DMS 273 (cell line): ENCODE measurements at regions not wholly inside any gene's neighbourhood (a gene's known extent, or its start where the extent isn't known, plus 50 kb on each side); places are given as distances from the start of the nearest gene placed in this dataset.
"Not testable (repeated sequence)": the region's sequence is repeated elsewhere in the genome, so short reads cannot be mapped to it uniquely, and the experiment has no call there.

Experiments
- DNase-seq: peaks from one replicate; lab custom pipeline; 2025; ENCODE audit not compliant: unreplicated experiment; lab: John Stamatoyannopoulos, UW

- no peak for DNase-seq
Measured at GRCh38 chr6:44037847-44038542, 89.3 kb downstream of the MRPL14 start.

DNA sequence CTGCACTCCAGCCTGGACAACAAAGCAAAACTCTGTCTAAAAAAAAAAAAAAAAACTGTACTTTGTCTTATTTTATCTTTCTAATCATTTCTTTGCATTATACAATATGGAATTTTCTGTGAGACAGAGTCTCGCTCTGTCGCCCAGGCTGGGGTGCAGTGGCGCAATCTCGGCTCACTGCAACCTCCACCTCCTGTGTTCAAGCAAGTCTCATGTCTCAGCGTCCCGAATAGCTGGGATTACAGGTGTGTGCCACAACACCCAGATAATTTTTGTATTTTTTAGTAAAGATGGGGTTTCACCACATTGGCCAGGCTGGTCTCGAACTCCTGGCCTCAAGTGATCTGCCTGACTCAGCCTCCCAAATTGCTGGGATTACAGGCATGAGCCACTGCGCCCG is 90.0 kb downstream of the MRPL14 start:
- DNase-seq, result not testable (repeated sequence)

GRCh38 chr6:44036699-44037101 is 90.6 kb downstream of the MRPL14 start:
- no peak for DNase-seq

GRCh38 chr6:44036196-44036595 is 91.1 kb downstream of the MRPL14 start:
- no peak for DNase-seq

DNA sequence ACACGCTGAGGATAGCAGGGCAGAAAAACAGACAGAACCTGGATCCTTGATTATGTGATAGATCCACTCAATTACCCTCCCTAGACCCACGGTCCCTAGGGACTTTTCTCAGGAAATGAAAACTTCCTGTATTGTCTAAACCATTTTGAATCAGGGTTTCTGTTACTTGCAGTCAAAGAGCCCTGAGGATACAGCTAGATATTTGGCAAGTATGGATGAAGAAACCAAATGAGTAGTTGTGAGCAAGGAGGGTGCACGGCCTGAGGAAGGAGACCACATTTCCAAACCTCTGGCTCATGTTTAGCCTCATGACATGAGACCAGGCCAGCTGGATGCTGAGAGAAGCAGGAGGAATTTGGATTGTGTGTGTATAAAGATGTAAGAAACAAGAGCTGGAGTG is 91.6 kb downstream of the MRPL14 start:
- no peak for DNase-seq

DNA sequence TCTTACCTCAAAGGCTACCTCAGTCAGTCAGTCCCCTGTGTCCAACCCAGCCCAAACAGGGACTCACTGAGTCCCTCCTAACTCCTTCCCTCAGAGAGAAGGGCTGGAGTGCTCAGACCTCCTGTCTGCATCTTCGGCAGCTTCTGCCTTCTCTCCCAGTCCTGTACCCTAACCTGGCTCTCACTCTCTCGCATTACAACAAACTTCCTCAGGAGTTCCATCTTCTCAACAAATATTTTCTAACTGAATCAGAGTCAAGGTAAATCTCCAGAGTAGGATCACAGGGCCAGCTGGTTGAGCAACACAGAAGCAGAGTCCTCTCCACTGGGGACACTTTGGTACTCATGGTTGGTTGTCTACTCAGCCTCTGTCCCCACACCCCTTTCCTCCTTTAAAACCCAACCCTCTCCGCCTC is 92.3 kb downstream of the MRPL14 start:
- no peak for DNase-seq

DNA sequence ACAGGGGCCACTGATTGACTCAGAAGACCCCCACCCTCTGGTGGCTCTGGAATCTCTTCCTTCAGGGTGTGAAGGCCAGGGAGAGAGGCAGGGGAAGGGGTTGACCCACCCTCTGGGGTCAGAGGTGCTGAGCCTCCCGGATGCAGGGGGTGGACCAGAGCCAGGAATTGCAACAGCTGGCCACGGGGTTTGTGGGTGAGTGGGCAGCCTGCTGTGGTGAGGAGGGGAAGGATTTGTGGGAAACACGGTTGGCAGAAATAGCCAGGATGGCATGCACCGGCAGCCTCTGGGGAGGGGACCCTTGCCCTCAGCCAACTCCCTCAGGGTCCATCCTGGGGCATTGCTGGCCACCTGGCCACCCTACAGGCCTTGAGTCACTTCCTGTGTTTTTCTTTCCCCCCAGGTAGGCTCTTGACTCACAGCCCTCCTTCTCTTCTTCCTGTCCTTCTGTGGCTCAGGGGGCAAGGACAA is 92.8 kb downstream of the MRPL14 start:
- no peak for DNase-seq

DNA sequence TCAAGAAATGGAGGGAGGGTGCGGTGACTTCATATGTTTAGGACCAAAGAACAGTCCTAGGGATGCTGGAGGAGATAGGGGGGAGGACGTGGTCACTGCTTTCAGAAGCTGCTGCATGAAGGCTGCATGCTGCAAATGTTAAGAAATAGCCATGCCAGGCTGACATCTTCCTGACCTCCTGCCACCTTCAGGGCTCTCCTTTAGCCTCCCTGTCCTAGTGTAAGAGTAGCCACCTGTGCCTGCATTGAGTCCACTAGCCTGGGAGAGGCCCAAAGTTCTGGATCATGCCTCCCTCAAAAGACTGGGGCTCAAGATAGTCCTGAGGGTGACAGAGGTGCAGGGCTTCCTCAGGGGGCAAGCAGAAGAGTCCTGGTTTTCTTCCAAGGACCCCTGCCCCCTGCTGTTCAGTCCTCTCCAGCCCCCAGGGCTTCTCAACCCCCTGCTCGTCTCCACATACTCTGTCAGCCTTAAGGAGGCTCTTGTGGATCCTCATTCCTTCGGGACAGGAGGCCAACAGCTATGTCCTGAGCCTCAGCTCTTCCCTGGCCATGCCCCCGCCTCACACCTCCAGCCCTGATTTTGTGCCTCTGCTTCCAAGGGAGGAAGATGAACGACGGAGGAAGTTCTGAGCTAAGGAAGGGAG is 96.3 kb downstream of the MRPL14 start:
- DNase-seq, result no peak

DNA sequence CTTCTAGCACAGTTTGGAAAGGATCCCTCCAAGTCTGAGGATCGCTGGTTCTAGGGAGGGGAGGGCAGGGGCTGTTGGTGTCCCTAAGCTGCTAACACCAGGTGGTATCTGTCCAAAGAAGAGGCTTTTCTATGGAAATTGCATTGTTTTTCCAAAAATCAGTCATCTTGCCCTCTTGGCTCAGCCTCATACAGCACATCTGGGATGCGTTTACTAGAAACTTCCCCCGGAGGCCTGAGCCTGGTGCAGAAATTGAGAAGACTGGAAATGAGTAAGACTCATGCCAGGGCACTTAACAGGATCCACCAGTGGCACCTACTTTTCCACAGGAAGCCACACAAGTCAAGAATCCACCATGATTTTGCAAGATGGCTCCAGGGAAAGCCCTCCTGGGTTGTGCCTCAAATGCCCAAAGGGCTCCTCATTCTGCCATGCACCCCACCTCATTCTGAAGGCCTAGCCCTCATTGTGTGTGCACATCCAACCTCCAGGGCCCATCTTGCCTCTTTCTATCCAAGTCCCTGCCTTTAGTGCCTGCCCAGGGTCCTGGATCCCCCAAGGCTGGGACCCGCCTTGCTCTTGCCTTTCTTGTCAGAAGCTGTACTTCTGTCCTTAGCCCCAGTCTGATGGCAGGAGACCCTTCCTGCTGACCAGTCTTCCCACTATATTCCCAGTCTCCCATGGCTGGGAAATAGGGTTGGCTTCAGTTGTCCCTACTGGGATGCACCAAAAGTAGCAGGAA is 97.6 kb downstream of the MRPL14 start:
- no peak for DNase-seq

DNA sequence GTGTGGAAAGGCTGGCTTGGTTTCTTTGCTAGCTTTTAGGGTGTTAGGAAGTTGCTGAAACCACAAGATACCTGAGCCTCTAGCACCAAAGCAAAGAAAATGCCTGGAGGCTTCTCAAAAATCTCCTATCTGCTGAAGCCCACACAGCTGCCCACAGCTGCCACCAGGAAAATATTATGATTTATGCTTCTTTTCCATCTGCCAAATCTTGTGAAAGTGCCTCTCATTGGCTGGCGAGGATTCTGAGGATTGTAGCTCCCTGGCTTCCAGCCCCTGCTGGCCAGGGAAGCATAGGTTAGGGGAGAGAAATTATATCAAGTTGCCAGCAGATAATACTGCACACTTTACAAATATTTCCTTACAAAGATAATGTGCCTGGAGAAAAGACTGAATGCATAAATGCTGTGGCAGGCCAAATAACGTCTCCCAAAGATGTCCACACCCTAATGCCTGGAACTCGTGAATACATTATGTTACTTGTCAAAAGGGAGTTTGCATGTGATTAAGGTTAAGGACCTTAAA is 98.4 kb downstream of the MRPL14 start:
- peak; percentile 80 for DNase-seq

DNA sequence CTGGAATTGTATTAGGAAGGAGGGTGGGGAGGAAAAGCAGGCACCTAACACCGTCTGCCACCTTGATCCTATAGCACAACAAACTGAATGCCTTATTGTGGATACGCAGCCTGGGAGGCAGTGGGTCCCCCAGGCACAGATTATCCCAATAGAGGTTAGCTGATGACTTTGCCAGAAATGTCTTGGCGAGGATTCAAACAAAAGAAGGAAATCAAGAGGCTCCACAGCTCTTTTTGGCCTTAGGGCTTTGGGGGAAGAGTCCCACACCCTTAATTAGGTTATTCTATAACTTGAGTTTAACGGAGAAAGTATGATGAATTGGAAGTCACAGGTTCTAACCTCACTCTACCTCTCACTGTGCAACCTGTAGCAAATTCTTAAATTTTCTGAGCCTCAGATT is 102.0 kb downstream of the MRPL14 start:
- no peak for DNase-seq

DNA sequence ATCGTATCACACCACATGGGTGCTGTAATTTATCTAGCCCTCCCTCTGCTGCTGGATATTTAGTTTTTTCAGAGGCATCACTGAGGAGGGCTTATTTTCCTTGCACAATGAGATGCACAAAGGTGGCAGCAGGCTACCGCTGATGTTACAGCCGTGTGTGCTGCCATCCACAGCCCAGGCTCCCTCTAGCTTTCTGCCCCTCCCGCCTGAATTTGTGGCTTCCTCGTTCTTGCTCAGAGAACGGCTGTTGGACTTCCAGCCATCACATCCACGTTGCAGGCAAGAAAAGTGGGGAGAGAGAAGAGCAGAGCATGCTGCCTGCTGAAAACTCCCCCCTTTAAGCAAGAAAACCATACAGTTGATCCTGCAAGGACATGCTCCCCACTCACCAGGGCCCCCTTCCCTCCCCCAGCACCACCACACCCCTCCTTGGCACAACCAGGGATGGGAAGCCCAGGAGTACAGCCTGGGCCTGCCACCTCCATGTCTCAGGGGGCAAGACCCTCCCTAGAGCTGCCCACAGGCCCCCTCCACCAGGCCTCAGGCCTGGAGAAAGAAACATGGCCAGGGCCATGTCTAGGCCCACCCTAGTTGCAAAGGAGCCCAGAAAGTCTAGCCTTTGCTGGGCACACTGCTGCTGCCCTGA is 102.6 kb downstream of the MRPL14 start:
- DNase-seq, result no peak

DNA sequence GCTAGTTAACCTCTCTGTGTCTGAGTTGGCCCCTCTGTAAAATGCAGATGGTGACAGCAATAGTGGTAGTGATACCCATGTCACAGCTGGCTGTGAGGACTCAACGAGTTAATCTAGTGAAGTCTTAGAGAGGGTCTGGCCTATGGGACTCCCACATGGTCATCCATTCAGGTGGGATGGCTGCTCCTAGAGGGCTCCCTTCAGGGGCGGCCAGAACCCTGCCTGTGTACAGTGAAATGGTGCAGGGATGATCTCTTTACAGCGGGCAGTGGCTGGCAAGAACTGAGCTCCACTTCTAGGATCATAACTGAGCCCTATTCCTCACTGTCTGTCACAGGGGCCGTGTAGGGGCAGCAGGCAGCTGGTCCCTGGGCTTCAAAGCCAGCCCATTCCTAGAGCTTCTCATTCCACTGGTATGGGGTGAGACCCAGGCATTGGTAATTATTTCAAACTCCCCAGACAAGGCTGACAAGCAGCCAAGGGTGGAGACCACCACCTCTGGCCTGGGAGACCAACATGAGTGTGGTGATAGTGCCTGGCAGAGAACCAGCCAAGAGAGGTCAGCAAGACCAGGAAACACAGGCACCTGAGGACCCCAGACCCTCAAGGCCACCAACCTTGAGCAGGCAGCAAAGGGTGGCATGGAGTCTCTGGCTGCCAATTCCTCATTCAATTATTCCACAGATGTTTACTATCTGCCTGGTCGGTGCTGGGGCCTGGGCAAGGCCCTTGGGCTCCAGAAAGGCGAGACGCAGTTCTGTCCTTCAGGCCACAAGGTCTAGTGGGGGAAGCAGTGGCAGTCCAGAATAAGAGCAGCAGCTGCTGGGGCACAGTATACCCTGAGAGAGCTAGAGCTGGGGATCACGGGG is 103.4 kb downstream of the MRPL14 start:
- DNase-seq, result no peak

GRCh38 chr6:44022671-44023352 is 104.4 kb downstream of the MRPL14 start:
- no peak for DNase-seq

DNA sequence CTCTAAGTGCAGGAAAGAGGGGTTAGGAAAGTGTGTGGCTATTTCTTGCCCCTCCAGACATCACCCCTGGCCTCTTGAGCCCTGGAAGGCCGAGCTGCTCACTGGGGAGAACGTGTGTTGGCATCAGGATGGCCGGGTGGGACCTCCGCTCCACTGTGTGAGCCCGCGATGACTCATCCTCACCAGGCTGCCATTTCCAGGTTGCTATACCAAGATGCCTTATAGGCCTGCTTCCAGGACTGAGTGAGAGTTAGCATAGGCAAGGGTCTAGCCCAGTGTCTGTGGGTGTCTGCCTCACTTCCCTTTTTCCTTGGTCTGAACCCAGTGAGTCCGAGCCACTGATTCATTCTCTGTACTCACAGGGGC is 105.0 kb downstream of the MRPL14 start:
- DNase-seq, result no peak

- DNase-seq, result no peak
Measured at GRCh38 chr6:44021589-44022295, 105.5 kb downstream of the MRPL14 start.

DNA sequence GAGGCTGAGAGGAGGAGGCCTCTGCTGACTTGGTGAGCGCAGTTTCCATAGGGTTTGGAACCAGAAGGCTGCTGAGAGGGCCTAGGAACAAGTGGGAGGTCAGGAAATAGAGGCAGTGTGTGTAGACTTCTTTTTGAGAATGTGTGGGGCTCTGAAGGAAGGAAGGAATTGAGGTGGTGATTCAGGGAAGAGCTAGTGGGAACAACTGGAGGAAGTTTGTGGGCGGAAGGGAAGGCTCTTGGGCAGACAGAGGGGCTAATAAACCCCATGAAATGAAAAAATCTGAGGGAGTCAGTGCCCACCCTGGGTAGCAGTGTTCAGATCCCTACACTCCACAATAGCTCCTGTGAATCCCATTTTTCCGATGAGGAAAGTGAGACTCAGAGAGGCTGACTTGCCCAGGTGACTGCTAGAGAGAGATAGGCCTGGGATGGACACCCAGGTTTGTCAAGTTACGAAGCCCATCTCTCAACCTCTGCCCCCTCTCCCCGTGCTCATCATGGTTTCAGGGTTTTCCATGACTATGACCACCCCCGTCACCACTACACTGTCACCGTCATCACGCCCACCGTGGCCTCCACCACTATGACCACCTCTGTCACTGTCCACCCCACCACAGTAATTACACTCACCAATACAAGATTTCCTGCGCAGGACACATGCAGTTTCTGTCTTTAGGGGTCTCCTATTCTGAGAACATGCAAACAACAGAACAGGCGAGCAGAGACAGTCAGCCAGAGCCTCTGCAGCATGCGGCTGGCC is 106.4 kb downstream of the MRPL14 start:
- DNase-seq, result no peak

DNA sequence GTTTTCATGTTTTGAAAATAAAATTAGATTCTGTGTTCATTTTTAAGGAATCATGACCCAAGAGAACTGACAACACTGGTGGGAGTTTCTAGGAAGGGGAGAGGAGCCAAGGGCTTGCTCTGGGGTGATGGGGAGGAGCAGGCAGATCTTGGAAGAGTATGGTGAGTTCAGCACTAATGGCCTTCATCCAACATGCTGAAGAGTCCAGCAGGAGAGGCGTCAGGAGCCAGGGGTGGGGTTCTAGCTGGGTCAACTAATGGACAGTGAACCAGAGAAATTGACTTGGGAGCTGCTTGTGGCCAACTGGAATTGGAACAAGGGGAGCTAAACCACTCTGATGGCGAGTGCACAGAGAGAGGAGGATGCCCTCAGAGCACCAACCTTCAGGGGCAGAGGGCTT is 107.1 kb downstream of the MRPL14 start:
- DNase-seq, result no peak

DNA sequence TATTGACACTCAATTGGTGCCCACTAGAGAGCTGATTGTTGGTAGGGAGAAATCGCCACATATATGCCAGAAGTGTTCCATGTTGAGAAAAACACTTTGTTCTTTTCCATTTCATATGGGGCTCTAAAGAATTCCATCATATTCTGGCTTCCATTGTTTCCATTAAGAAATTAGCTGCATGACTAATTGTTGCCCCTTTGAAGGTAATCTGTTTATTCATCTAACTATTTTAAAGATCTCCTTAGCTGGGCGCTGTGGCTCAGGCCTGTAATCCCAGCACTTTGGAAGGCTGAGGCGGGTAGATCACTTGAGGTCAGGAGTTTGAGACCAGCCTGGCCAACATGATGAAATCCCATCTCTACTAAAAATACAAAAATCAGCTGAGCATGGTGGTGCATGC is 109.9 kb downstream of the MRPL14 start:
- not testable (repeated sequence) for DNase-seq
